NCI-H345 treated with DMSO at 0.1 percent for 48 hours (cell line): ENCODE measurements at regions not wholly inside any gene's neighbourhood (a gene's known extent, or its start where the extent isn't known, plus 50 kb on each side); places are given as distances from the start of the nearest gene placed in this dataset.
"Not testable (repeated sequence)": the region's sequence is repeated elsewhere in the genome, so short reads cannot be mapped to it uniquely, and the experiment has no call there.

ENCODE experiments used
- DNase-seq: peaks from one replicate; lab custom pipeline; 2025; ENCODE audit not compliant: unreplicated experiment; lab: John Stamatoyannopoulos, UW

- no peak for DNase-seq
These were observed 218.2 kb upstream of the ZCCHC13 start for GRCh38 chrX:74085642-74086236.

- DNase-seq, result no peak
These were observed 223.8 kb upstream of the ZCCHC13 start for GRCh38 chrX:74080165-74080564.

- no peak for DNase-seq
These were observed 213.4 kb upstream of the XIST start for GRCh38 chrX:74065831-74066390.

GRCh38 chrX:74063426-74064155, 211.1 kb upstream of the XIST start:
- no peak for DNase-seq

- no peak for DNase-seq
These were observed 209.4 kb upstream of the XIST start for GRCh38 chrX:74061879-74062278.

GRCh38 chrX:74049126-74049525, 196.6 kb upstream of the XIST start:
- no peak for DNase-seq

GRCh38 chrX:74034066-74034465, 181.6 kb upstream of the XIST start:
- DNase-seq, result not testable (repeated sequence)

- not testable (repeated sequence) for DNase-seq
These were observed 179.0 kb upstream of the XIST start for GRCh38 chrX:74031527-74031926.

GRCh38 chrX:74030766-74031165, 178.3 kb upstream of the XIST start:
- not testable (repeated sequence) for DNase-seq

- DNase-seq, result not testable (repeated sequence)
These were observed 172.6 kb upstream of the XIST start for GRCh38 chrX:74025145-74025544.

GRCh38 chrX:74023203-74023602, 170.7 kb upstream of the XIST start:
- DNase-seq, result no peak

GRCh38 chrX:74018253-74018652, 165.7 kb upstream of the XIST start:
- no peak for DNase-seq

GRCh38 chrX:74015379-74016019, 163.0 kb upstream of the XIST start:
- peak; percentile 33 for DNase-seq

- DNase-seq, result no peak
These were observed 156.5 kb upstream of the XIST start for GRCh38 chrX:74009041-74009440.

GRCh38 chrX:73992019-73992418, 139.5 kb upstream of the XIST start:
- no peak for DNase-seq

- no peak for DNase-seq
These were observed 134.7 kb upstream of the XIST start for GRCh38 chrX:73987166-73987565.

- DNase-seq, result no peak
These were observed 127.1 kb upstream of the XIST start for GRCh38 chrX:73979551-73980131.

- no peak for DNase-seq
These were observed 125.1 kb upstream of the XIST start for GRCh38 chrX:73977542-73978169.

- not testable (repeated sequence) for DNase-seq
These were observed 114.9 kb upstream of the XIST start for GRCh38 chrX:73967461-73967860.

- DNase-seq, result no peak
These were observed 113.3 kb upstream of the XIST start for GRCh38 chrX:73965833-73966232.

- no peak for DNase-seq
These were observed 112.1 kb upstream of the XIST start for GRCh38 chrX:73964579-73964978.
